WI38 (cell line): ENCODE measurements at regions not wholly inside any gene's neighbourhood (a gene's known extent, or its start where the extent isn't known, plus 50 kb on each side); places are given as distances from the start of the nearest gene placed in this dataset.
"Not testable (repeated sequence)": the region's sequence is repeated elsewhere in the genome, so short reads cannot be mapped to it uniquely, and the experiment has no call there.

Experiments used
- H3K4me3 ChIP-seq: 2 replicates; pipeline ENCODE4 v1.5.1; 2011; ENCODE audit warnings: low read depth, mild to moderate bottlenecking, control low read depth, low read length
- CTCF ChIP-seq: IDR thresholded peaks from 2 replicates; pipeline ENCODE4 v1.5.1; 2012; ENCODE audit warnings: low read depth, mild to moderate bottlenecking, control low read depth, low read length

- no peak for TF ChIP-seq CTCF
- no peak overlapping the region for H3K4me3 ChIP-seq
Measured at GRCh38 chr16:9625122-9625521, 533.7 kb downstream of the HAPSTR1 start.

GRCh38 chr16:9627427-9627826 lies 536.0 kb downstream of the HAPSTR1 start:
- no peak for TF ChIP-seq CTCF
- H3K4me3 ChIP-seq: no peak overlapping the region

- H3K4me3 ChIP-seq: no peak overlapping the region
- no peak for TF ChIP-seq CTCF
Measured at GRCh38 chr16:9630119-9630518, 538.7 kb downstream of the HAPSTR1 start.

DNA sequence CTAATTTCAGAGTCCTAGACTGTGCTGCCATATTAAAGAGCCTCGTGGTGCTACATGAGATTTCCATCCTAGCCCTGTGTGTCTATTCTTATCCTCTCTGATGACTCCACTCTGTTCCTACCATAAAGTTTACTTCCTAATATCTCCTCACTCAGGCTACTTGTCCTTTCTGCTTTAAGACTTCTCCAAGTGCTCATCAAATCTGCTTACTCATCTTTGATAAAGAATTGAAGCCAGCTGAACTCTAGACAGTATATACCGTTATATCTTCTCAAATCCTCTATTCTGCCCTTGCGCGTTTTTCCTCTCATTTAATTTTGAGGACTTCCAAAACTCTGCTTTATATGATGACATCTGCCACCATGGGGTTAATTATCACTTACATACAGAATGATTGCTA lies 539.5 kb downstream of the HAPSTR1 start:
- TF ChIP-seq CTCF: no peak
- no peak overlapping the region for H3K4me3 ChIP-seq

GRCh38 chr16:9633844-9634243 lies 542.4 kb downstream of the HAPSTR1 start:
- H3K4me3 ChIP-seq: no peak overlapping the region
- TF ChIP-seq CTCF: no peak

GRCh38 chr16:9635150-9635720 lies 543.8 kb downstream of the HAPSTR1 start:
- H3K4me3 ChIP-seq: not testable (repeated sequence)

DNA sequence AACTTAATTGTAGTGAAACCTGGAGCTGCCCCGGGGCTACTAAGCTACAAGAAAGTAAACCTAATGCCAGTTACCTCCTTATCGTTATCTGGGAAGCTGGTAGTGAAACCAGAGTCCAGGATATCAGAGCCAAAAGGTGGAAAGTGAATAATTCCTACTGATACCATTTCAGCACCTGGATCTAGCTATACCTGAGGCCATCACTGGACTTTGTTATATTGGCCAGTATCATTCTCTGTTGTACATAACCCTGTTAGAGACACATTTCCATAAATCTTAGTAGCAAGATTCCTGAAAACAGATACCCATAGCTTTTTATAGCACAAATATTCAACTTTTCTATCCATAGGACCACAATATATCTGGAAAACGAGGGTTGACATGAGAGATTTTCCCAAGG lies 538.0 kb downstream of the GRIN2A start:
- H3K4me3 ChIP-seq: no peak overlapping the region
- TF ChIP-seq CTCF: no peak

- H3K4me3 ChIP-seq: no peak overlapping the region
- TF ChIP-seq CTCF: no peak
Measured at GRCh38 chr16:9645911-9646310, 536.3 kb downstream of the GRIN2A start.
